H1 (cell line): ENCODE measurements at regions not wholly inside any gene's neighbourhood (a gene's known extent, or its start where the extent isn't known, plus 50 kb on each side); places are given as distances from the start of the nearest gene placed in this dataset.

Experiments used
- CTCF ChIA-PET: fragments of 300-600 bp; sonication (Branson Sonifier 250); formaldehyde crosslinking; loops from one replicate; lab custom pipeline; 2021; ENCODE audit not compliant: partially characterized antibody; lab: Charles Lee
- POLR2A ChIA-PET: fragments of 300-600 bp; sonication (Branson Sonifier 250); formaldehyde crosslinking; loops from one replicate; lab custom pipeline; 2021; ENCODE audit warnings: inconsistent platforms; ENCODE audit not compliant: partially characterized antibody; lab: Charles Lee
- DNase-seq, 2 experiments: peaks; one replicate each; pipeline versions ENCODE4 v3.0.0 to v3.0.0-alpha.2; 2010 to 2022; ENCODE audit warnings: low spot score in 2 of 2, low read depth in 1 of 2, mixed read lengths in 1 of 2
- FAIRE-seq: peaks from 2 replicates; lab custom pipeline; 2011; peaks lifted over from hg19 to GRCh38; lab: Jason Lieb, UNC
- H2AFZ ChIP-seq: 2 replicates; pipeline ENCODE4 v1.8.1; 2012; ENCODE audit warnings: low read length, inconsistent platforms
- H2AK5ac ChIP-seq: 2 replicates; pipeline ENCODE4 v1.6.1; 2013; ENCODE audit warnings: low read depth, low read length
- H2BK120ac ChIP-seq: replicated peaks from 2 replicates; pipeline ENCODE3; 2013; ENCODE audit warnings: low read depth, low read length, inconsistent platforms
- H2BK12ac ChIP-seq: 2 replicates; pipeline ENCODE4 v1.6.1; 2013; ENCODE audit warnings: low read depth, low read length
- H2BK15ac ChIP-seq: 2 replicates; pipeline ENCODE4 v1.6.1; 2013; ENCODE audit warnings: low read length
- H2BK20ac ChIP-seq: 2 replicates; pipeline ENCODE4 v1.6.1; 2013; ENCODE audit warnings: low read length
- H2BK5ac ChIP-seq: 2 replicates; pipeline ENCODE4 v1.6.1; 2013; ENCODE audit warnings: low read depth, low read length
- H3K14ac ChIP-seq: 2 replicates; pipeline ENCODE4 v1.6.1; 2013; ENCODE audit warnings: inconsistent platforms; ENCODE audit not compliant: insufficient read length
- H3K18ac ChIP-seq: 2 replicates; pipeline ENCODE4 v1.6.1; 2013; ENCODE audit warnings: low read length; ENCODE audit errors: extremely low read depth
- H3K23ac ChIP-seq: 2 replicates; pipeline ENCODE4 v1.6.1; 2013; ENCODE audit warnings: inconsistent platforms; ENCODE audit not compliant: insufficient read length
- H3K23me2 ChIP-seq: 2 replicates; pipeline ENCODE4 v1.6.1; 2013; ENCODE audit warnings: low read depth, low read length
- H3K27ac ChIP-seq: 2 replicates; pipeline ENCODE4 v1.6.1; 2011; ENCODE audit warnings: low read depth, low read length, inconsistent platforms
- H3K27me3 ChIP-seq, 4 experiments: replicated peaks in 1 of 4; 1 replicate in 1 of 4; 2 replicates in 3 of 4; pipeline versions ENCODE4 v1.6.1 to v1.8.1; 2011 to 2013; ENCODE audit warnings: low read length in 3 of 4, mild to moderate bottlenecking in 3 of 4, inconsistent platforms in 2 of 4, mixed read lengths in 2 of 4, moderate library complexity in 1 of 4; ENCODE audit not compliant: control insufficient read depth in 3 of 4, insufficient read depth in 3 of 4; ENCODE audit errors: extremely low read depth in 1 of 4
- H3K36me3 ChIP-seq, 4 experiments: 2 replicates each; pipeline versions ENCODE4 v1.6.1 to v1.8.1; 2011 to 2013; ENCODE audit warnings: mild to moderate bottlenecking in 4 of 4, low read length in 3 of 4, moderate library complexity in 2 of 4, control low read depth in 1 of 4, inconsistent platforms in 1 of 4; ENCODE audit not compliant: insufficient read depth in 4 of 4, control insufficient read depth in 2 of 4
- H3K4ac ChIP-seq: replicated peaks from 2 replicates; pipeline ENCODE3; 2013; ENCODE audit warnings: low read length, low read depth, mixed read lengths, inconsistent platforms; ENCODE audit not compliant: insufficient read length
- H3K4me1 ChIP-seq, 4 experiments: replicated peaks in 1 of 4; 1 replicate in 1 of 4; 2 replicates in 3 of 4; pipeline versions ENCODE4 v1.6.1 to v1.8.1; 2011 to 2013; ENCODE audit warnings: low read length in 3 of 4, inconsistent platforms in 2 of 4, mixed read lengths in 1 of 4; ENCODE audit not compliant: insufficient read depth in 4 of 4, control insufficient read depth in 3 of 4
- H3K4me2 ChIP-seq, 2 experiments: 2 replicates each; pipeline versions ENCODE4 v1.6.1 to v1.8.1; 2011 to 2013; ENCODE audit warnings: low read depth in 2 of 2, low read length in 2 of 2, control low read depth in 1 of 2, inconsistent platforms in 1 of 2, mild to moderate bottlenecking in 1 of 2; ENCODE audit not compliant: insufficient read depth in 1 of 2
- H3K4me3 ChIP-seq, 4 experiments: fragments of 200-600, 300-600 bp in 1 of 4; sonication (generic), shearing (Covaris generic), sonication (Bioruptor Twin) in 1 of 4; 2 replicates each; pipeline versions ENCODE4 v1.5.1 to v1.8.1; 2011 to 2016; ENCODE audit warnings: low read length in 4 of 4, low read depth in 3 of 4, control low read depth in 2 of 4, inconsistent platforms in 2 of 4, mild to moderate bottlenecking in 2 of 4, mixed read lengths in 1 of 4, moderate library complexity in 1 of 4; ENCODE audit not compliant: insufficient read depth in 2 of 4; ENCODE audit errors: extremely low read depth in 1 of 4
- H3K56ac ChIP-seq: replicated peaks from 2 replicates; pipeline ENCODE3; 2013; ENCODE audit warnings: low read depth, mild to moderate bottlenecking, mixed read lengths, low read length, inconsistent platforms; ENCODE audit not compliant: insufficient read length
- H3K79me1 ChIP-seq: 2 replicates; pipeline ENCODE4 v1.6.1; 2013; ENCODE audit warnings: low read depth, low read length, control low read depth
- H3K79me2 ChIP-seq, 2 experiments: 2 replicates each; pipeline versions ENCODE4 v1.6.1 to v1.8.1; 2012 to 2013; ENCODE audit warnings: low read length in 2 of 2, mild to moderate bottlenecking in 2 of 2, inconsistent platforms in 1 of 2; ENCODE audit not compliant: insufficient read depth in 2 of 2, control insufficient read depth in 1 of 2
- H3K9ac ChIP-seq, 4 experiments: replicated peaks in 1 of 4; 1 replicate in 1 of 4; 2 replicates in 3 of 4; pipeline versions ENCODE4 v1.6.1 to v1.8.1; 2011 to 2013; ENCODE audit warnings: low read depth in 3 of 4, low read length in 3 of 4, control low read depth in 2 of 4, mild to moderate bottlenecking in 2 of 4, moderate library complexity in 2 of 4, inconsistent platforms in 1 of 4; ENCODE audit errors: extremely low read depth in 1 of 4
- H3K9me3 ChIP-seq, 2 experiments: 2 replicates each; pipeline versions ENCODE4 v1.6.1 to v1.8.1; 2012 to 2013; ENCODE audit warnings: mild to moderate bottlenecking in 2 of 2, moderate library complexity in 2 of 2, control low read depth in 1 of 2, inconsistent platforms in 1 of 2, low read depth in 1 of 2, low read length in 1 of 2, mixed read lengths in 1 of 2; ENCODE audit not compliant: insufficient read depth in 2 of 2
- H4K20me1 ChIP-seq, 2 experiments: replicated peaks in 1 of 2; 2 replicates each; pipeline versions ENCODE3 to v1.8.1; 2011 to 2013; ENCODE audit warnings: inconsistent platforms in 2 of 2, low read length in 2 of 2, mild to moderate bottlenecking in 1 of 2; ENCODE audit not compliant: insufficient read depth in 2 of 2, control insufficient read depth in 1 of 2
- H4K5ac ChIP-seq: 2 replicates; pipeline ENCODE4 v1.6.1; 2013; ENCODE audit warnings: low read length, low read depth, mixed read lengths, inconsistent platforms; ENCODE audit not compliant: insufficient read length
- H4K8ac ChIP-seq: 2 replicates; pipeline ENCODE4 v1.8.0; 2013; ENCODE audit warnings: mild to moderate bottlenecking, moderate library complexity, low read length, inconsistent platforms; ENCODE audit not compliant: insufficient read depth; ENCODE audit errors: extremely low read depth
- H4K91ac ChIP-seq: replicated peaks from 2 replicates; pipeline ENCODE3; 2013; ENCODE audit warnings: low read length, mixed read lengths, inconsistent platforms; ENCODE audit not compliant: insufficient read length
- CTBP2 ChIP-seq: IDR thresholded peaks from 2 replicates; pipeline ENCODE4 v1.7.0; 2011; ENCODE audit warnings: borderline replicate concordance, mild to moderate bottlenecking, moderate library complexity, mixed read lengths, low read length; ENCODE audit not compliant: insufficient read depth, insufficient read length
- CTCF ChIP-seq, 3 experiments: IDR thresholded peaks; 1 replicate in 2 of 3; 2 replicates in 1 of 3; pipeline versions ENCODE4 v1.5.1 to v1.6.1; 2011; ENCODE audit warnings: low read length in 3 of 3, mild to moderate bottlenecking in 3 of 3, inconsistent platforms in 2 of 3, low read depth in 1 of 3, moderate library complexity in 1 of 3; ENCODE audit not compliant: insufficient read depth in 1 of 3; ENCODE audit errors: control extremely low read depth in 1 of 3
- HDAC2 ChIP-seq, 2 experiments: fragments of 300-600 bp in 1 of 2; sonication (generic) in 1 of 2; IDR thresholded peaks; 2 replicates each; pipeline ENCODE4 v1.6.1; 2011 to 2012; ENCODE audit warnings: low read depth in 2 of 2, low read length in 2 of 2, mild to moderate bottlenecking in 2 of 2, moderate library complexity in 2 of 2, borderline replicate concordance in 1 of 2, inconsistent platforms in 1 of 2
- KDM1A ChIP-seq: fragments of 200-600, 300-600 bp; sonication (generic); IDR thresholded peaks from 2 replicates; pipeline ENCODE4 v1.7.1; 2016; ENCODE audit warnings: mild to moderate bottlenecking, low read length, borderline replicate concordance
- PHF8 ChIP-seq: fragments of 200-600 bp; sonication (generic); conservative IDR thresholded peaks from 2 replicates; pipeline ENCODE4 v1.7.1; 2012; ENCODE audit warnings: low read depth, mild to moderate bottlenecking, inconsistent platforms, low read length, moderate library complexity
- RAD21 ChIP-seq, 2 experiments: IDR thresholded peaks in 1 of 2; conservative IDR thresholded peaks in 1 of 2; 2 replicates each; pipeline ENCODE4 v1.6.1; 2011; ENCODE audit warnings: low read depth in 2 of 2, low read length in 2 of 2, improper control_type of control experiment in 1 of 2, inconsistent platforms in 1 of 2, mild to moderate bottlenecking in 1 of 2, moderate library complexity in 1 of 2
- SP1 ChIP-seq: IDR thresholded peaks from 2 replicates; pipeline ENCODE4 v1.6.1; 2011; ENCODE audit warnings: low read depth, low read length
- SRF ChIP-seq: IDR thresholded peaks from 2 replicates; pipeline ENCODE4 v1.6.1; 2011; ENCODE audit warnings: mild to moderate bottlenecking, low read depth, low read length, moderate library complexity
- WGBS, 2 experiments: shearing (Covaris generic) in 1 of 2; methylation state at CpG; one replicate each; pipeline versions ENCODE4 v1.1.6 to v1.1.7; 2013 to 2015; ENCODE audit warnings: low lambda C conversion rate in 2 of 2, mixed read lengths in 2 of 2, inconsistent platforms in 1 of 2, low coverage in 1 of 2, missing lambda C conversion rate in 1 of 2; ENCODE audit not compliant: insufficient replicate concordance in 2 of 2, insufficient coverage in 1 of 2, insufficient read length in 1 of 2; ENCODE audit errors: extremely low coverage in 1 of 2, missing lambda C conversion rate in 1 of 2; 5-methylcytosine and 5-hydroxymethylcytosine counted together
- TF ChIP-seq, protein P1 (sequence below): IDR thresholded peaks from 2 replicates; pipeline ENCODE4 v1.6.1; 2012; ENCODE audit warnings: inconsistent platforms

DNA sequence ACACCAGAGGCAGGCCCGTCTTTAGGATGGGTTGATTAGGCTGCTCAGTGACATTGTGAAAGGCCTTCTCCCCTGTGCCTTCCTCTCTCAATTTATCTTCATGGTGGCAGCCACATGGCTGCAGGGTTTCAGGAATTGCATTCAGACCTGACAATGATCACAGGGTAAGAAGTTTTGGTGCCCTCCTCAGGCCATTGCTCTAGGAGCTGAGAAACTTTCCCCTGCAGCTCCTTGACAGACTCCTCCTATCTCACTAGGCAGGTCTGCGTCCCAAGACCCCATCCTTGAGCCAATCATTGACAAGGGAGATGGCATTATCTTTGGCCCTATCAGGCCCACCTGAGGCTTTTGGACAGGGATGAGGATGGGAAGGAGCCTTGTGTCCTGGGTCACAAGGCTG, 57.4 kb upstream of the ANO4 start:
- H3K56ac ChIP-seq: no peak overlapping the region
- 90% methylated on average over 2 of the region's 2 CpGs; no CpG with 5 or more reads in 1 of the 2 experiments for WGBS, 2 experiments
- 0 out of 2 replicates have a peak overlapping the region, but pooled peaks have one; percentile 57 for H2AFZ ChIP-seq
- H4K8ac ChIP-seq: no peak overlapping the region
- H3K27me3 ChIP-seq: no peaks in the 10 kb centered on the region
- ChIA-PET POLR2A (interaction anchor here (1.0 kb wide), 1 partner anchor 12 kb away, joined by 3 read pairs; no protein-coding TSS in a partner anchor), CTCF (interaction anchor here (1.0 to 7.3 kb wide), 8 partner anchors 17 to 389 kb away, joined by 3 to 68 read pairs (median 4); partner anchors contain the start of gene ANO4)
- no peak overlapping the region for H3K4me2 ChIP-seq
- no peak overlapping the region for H3K4ac ChIP-seq
- H3K23me2 ChIP-seq: no peaks in the 10 kb centered on the region
- no peak overlapping the region for H4K5ac ChIP-seq
- H2BK120ac ChIP-seq: no peak overlapping the region
- H3K23ac ChIP-seq: no peak overlapping the region
- no peak overlapping the region for H3K27ac ChIP-seq
- H3K4me1 ChIP-seq: no peaks in the 10 kb centered on the region
- H3K79me2 ChIP-seq: no peaks in the 10 kb centered on the region
- H3K4me3 ChIP-seq: no peak overlapping the region
- H2BK15ac ChIP-seq: no peak overlapping the region
- H4K91ac ChIP-seq: no peak overlapping the region
- H3K9me3 ChIP-seq: no peaks in the 10 kb centered on the region
- no peak for DNase-seq
- H2AK5ac ChIP-seq: no peak overlapping the region
- no peak overlapping the region for H2BK12ac ChIP-seq
- no peak overlapping the region for H3K18ac ChIP-seq
- no peaks in the 10 kb centered on the region for H3K79me1 ChIP-seq
- no peak for FAIRE-seq
- no peak overlapping the region for H2BK5ac ChIP-seq
- H3K36me3 ChIP-seq: no peaks in the 10 kb centered on the region
- H3K9ac ChIP-seq: no peak overlapping the region
- H4K20me1 ChIP-seq: no peaks in the 10 kb centered on the region
- no peak overlapping the region for H2BK20ac ChIP-seq
- H3K14ac ChIP-seq: no peak overlapping the region
- TF ChIP-seq KDM1A (no peak), SRF (no peak), CTBP2 (no peak), HDAC2 (IDR thresholded peaks at IDR 0.05; ENCODE audit: borderline replicate concordance in 1 of 2, low read depth in 2 of 2, low read length in 2 of 2) (no peak), RAD21 (IDR thresholded peaks at IDR 0.05 in 1 of 2, conservative IDR thresholded peaks at IDR 0.05 in 1 of 2; ENCODE audit: low read depth in 2 of 2, low read length in 2 of 2) (peak; percentile 21 to 51; a peak in 3 of 4 replicates), PHF8 (no peak), CTCF (IDR thresholded peaks at IDR 0.05; ENCODE audit: control extremely low read depth in 1 of 3, insufficient read depth in 1 of 3, low read depth in 1 of 3, low read length in 3 of 3) (peak in 2 of 3 experiments; percentile 26 to 37; a peak in 2 of 4 replicates), SP1 (no peak)
- TF ChIP-seq, protein P1, sequence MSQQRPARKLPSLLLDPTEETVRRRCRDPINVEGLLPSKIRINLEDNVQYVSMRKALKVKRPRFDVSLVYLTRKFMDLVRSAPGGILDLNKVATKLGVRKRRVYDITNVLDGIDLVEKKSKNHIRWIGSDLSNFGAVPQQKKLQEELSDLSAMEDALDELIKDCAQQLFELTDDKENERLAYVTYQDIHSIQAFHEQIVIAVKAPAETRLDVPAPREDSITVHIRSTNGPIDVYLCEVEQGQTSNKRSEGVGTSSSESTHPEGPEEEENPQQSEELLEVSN: 0 out of 2 replicates have a peak, but pooled peaks have one; percentile 25
